Sigmoid colon (tissue), 4 donors: ENCODE measurements at regions not wholly inside any gene's neighbourhood (a gene's known extent, or its start where the extent isn't known, plus 50 kb on each side); places are given as distances from the start of the nearest gene placed in this dataset.

Experiments used
- EP300 ChIP-seq, 4 donors: sonication (generic); formaldehyde crosslinking; IDR thresholded peaks; one replicate each; pipeline ENCODE4 v1.6.1; 2017; ENCODE audit warnings: antibody characterized with exemption in 4 of 4
- POLR2A ChIP-seq, 2 donors: fragments of 450-650 bp; IDR thresholded peaks; one replicate each; pipeline ENCODE4 v1.6.1; 2016; ENCODE audit warnings: antibody characterized with exemption in 2 of 2, mild to moderate bottlenecking in 2 of 2, moderate library complexity in 2 of 2
- TF ChIP-seq, protein P1 (sequence below), 4 experiments: fragments of 450-650 bp in 3 of 4; fragments of 200-600 bp in 1 of 4; IDR thresholded peaks; one replicate each; pipeline ENCODE4 v1.5.1; 2016 to 2019; ENCODE audit warnings: antibody characterized with exemption in 4 of 4, mild to moderate bottlenecking in 3 of 4, moderate library complexity in 2 of 4

DNA sequence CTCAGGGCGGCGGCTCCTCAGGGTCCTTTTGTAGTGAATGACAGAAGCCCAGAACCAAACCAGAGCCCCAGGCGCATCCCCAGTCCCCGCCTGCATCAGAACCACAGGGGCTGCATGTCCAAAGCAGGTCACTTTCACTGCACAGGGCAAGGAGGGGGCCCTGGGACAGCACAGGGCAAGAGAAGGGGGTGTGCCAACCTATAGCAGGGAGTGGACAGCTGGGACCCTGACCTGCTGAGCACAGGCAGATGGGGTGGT, 501.4 kb downstream of the PREX1 start:
- TF ChIP-seq, protein P1, sequence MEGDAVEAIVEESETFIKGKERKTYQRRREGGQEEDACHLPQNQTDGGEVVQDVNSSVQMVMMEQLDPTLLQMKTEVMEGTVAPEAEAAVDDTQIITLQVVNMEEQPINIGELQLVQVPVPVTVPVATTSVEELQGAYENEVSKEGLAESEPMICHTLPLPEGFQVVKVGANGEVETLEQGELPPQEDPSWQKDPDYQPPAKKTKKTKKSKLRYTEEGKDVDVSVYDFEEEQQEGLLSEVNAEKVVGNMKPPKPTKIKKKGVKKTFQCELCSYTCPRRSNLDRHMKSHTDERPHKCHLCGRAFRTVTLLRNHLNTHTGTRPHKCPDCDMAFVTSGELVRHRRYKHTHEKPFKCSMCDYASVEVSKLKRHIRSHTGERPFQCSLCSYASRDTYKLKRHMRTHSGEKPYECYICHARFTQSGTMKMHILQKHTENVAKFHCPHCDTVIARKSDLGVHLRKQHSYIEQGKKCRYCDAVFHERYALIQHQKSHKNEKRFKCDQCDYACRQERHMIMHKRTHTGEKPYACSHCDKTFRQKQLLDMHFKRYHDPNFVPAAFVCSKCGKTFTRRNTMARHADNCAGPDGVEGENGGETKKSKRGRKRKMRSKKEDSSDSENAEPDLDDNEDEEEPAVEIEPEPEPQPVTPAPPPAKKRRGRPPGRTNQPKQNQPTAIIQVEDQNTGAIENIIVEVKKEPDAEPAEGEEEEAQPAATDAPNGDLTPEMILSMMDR (IDR thresholded peaks at IDR 0.05): no peak
- TF ChIP-seq POLR2A (IDR thresholded peaks at IDR 0.05) (no peak), EP300 (IDR thresholded peaks at IDR 0.05) (no peak)
